Activated gamma-delta T cell treated with Interleukin-2 at 50 U/mL for 16 hours (primary cell): ENCODE measurements at regions not wholly inside any gene's neighbourhood (a gene's known extent, or its start where the extent isn't known, plus 50 kb on each side); places are given as distances from the start of the nearest gene placed in this dataset.

ENCODE experiments used
- DNase-seq: peaks from one replicate; pipeline ENCODE4 v3.0.0-alpha.2; 2020

GRCh38 chr1:229984310-229984991 is 82.6 kb upstream of the GALNT2 start:
- no peak for DNase-seq

DNA sequence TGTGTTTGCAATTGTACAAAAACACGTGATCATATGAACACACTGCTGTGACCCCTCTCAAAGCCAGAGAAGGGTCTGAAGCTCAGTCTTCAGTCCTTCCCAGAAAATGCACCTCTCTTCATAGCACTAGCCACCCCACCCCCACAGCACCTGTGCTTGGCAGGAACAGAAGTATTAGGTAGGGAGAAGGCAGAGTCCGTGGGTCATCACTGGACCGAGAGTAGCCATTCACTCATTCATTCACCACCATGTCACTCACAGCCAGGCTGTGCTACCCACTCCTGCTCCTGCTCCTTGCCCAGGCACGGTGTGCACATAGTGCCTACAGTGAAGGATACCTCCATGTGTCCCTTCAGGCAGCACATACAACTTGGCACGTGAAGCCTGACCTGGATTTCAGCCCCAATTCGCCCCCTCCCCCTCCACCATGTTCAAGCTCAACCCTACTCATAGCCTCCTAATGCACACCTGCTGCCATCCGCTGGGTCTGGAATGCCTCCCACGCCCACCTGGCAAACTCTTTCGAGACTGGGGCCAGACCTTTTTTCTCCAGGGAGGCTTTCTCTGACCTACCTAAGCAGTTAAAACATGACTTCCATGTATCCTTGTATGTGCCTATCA is 81.9 kb upstream of the GALNT2 start:
- DNase-seq: no peak

DNA sequence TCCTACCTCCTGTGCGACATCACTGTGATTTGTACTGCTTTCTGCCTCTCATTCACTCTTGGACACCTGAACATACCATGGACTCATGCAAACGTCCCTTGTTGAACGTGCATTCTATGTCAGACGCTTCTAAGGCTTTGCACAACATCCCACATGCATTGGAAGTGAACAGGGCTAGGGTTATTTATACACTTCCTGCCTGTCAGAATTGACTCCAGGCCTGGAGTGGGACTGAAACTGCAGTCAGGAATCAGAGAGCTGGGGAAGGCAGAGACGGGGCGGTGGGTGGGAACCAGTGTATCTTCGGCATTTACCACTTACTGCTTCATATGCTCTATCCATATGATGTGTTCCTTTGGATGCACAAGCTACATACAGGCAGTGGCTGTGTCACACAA is 81.4 kb upstream of the GALNT2 start:
- no peak for DNase-seq

GRCh38 chr1:229986737-229987337 is 80.2 kb upstream of the GALNT2 start:
- no peak for DNase-seq

GRCh38 chr1:229987953-229988352 is 79.1 kb upstream of the GALNT2 start:
- no peak for DNase-seq

DNA sequence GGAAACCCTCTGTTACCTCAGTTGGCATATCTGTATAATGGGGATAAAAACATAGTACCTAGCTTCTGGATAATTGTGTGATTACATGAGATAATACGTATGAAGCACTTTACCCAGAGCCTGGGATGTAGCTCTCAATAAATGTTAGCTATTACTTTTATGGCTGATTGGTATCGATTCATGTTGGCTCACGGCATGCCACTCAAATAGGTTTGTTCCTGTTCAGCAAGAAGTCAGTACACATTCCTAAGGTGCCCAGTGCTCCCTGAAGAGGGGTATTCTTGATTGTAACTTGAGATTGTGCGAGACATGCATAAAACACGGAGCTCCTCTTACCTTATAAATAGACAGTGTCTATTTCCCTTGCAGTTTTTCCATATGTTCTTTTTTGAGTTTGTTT is 78.5 kb upstream of the GALNT2 start:
- no peak for DNase-seq

GRCh38 chr1:229989591-229990248 is 77.3 kb upstream of the GALNT2 start:
- DNase-seq: no peak

GRCh38 chr1:229990326-229990725 is 76.7 kb upstream of the GALNT2 start:
- no peak for DNase-seq

GRCh38 chr1:229991104-229991513 is 75.9 kb upstream of the GALNT2 start:
- DNase-seq: no peak

DNA sequence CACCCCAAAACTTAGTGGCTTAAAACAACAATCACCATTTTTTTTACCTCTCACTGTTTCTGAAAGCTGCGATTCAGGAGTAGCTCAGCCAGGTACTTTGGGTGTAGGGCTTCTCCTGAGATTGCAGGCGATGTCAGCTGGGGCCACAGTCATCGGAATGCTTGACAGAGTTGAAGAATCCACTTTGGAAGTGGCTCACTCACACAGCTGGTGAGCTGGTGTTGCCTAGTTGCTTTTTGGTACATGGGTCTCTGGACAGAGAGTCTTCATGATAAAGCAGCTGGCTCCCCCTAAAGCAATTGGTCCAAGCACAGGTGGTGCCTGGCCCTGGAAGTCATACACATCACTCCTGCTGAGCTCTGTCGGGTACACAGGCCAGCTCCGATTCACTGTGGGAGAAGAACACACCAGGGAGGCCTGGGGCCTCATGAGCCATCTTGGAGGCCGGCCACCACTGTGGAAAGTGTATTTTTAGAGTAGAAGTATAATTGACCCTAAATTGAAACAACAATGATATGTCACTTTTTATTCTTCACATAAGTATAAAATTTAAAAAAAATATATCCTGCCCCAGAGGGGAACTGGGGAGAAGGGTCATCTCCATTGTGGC is 75.2 kb upstream of the GALNT2 start:
- no peak for DNase-seq

DNA sequence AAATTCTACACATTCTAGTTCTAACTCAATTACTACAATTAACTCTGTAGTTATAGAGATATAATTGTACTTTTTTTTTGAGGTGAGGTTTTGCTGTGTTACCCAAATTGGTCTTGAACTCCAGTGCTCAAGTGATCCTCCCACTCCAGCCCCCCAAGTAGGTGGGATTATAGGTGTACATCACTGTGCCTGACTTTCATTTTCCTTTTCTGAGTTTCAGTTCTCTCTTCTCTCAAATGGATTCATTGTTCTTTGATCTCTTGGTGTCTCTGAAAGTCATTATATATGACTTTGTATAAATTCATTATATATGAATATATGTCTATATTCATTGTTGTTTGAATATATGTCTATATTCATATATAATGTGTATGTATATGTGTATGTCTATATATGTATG is 74.0 kb upstream of the GALNT2 start:
- DNase-seq: no peak

- no peak for DNase-seq
These were observed 73.1 kb upstream of the GALNT2 start for GRCh38 chr1:229993894-229994293.

DNA sequence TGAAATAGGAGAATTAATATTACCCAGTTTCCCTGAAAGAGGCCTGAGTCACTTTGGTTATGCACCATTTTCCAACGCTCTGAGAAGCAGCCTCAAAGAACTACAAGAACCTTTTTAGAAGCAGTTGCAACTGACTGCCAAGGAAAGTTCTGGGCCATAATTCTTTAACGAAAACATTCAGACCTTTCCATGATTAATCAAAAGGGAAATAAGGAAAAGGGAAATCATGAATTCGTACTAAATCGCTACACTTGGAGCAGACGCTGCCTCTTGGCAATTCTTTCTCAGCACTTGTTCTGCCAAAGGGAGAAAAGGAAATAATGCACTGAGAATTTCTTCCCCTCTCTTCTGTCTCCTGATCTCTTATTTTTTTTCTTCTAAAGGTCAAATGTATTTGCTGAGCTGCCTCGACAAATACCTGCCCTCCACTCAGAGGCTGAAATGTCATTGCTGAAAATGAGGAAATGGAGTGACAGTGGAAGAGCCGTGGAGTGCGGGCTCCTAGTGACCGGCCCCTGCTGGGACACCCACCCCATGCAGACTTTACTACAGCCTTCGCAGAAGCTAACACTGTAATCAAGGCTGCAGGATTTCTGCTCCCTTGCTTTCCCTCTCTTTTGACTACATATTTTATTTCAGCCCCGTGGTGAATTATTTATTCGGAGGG is 67.9 kb upstream of the GALNT2 start:
- no peak for DNase-seq

GRCh38 chr1:230000493-230001184 is 66.4 kb upstream of the GALNT2 start:
- DNase-seq: no peak

DNA sequence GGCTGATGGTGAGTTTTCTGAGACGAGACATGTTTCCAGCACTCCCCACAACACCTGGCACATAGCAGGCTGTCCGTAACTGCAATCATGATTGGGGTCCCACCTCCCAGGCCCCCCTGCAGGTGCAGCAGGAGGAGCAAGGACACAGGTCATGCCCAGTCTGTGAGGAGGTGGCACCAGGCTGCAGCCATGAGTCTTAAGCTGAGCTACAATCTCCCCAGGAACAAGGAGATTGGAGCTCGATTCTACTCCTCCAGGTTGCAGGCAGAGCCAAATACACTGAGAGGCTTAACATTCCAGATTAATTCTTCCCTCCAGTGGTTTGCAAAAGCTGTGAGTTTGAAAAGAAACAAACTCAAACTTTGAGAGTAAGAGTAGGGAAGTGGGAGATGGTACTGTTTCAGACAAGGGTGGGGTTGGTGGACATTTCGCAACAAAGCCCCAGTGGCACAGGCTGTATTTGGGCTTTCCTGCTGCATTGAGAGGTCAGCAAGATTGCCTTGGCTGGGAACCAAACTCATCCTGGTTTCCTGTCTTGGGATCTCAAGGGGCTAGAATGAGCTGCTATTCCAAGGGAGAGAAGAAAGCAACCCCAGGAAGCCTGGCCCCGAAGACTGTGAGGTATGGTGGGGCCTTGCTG is 64.8 kb upstream of the GALNT2 start:
- DNase-seq: no peak

GRCh38 chr1:230003409-230003808 is 63.6 kb upstream of the GALNT2 start:
- DNase-seq: no peak

GRCh38 chr1:230005040-230005439 is 62.0 kb upstream of the GALNT2 start:
- DNase-seq: no peak

DNA sequence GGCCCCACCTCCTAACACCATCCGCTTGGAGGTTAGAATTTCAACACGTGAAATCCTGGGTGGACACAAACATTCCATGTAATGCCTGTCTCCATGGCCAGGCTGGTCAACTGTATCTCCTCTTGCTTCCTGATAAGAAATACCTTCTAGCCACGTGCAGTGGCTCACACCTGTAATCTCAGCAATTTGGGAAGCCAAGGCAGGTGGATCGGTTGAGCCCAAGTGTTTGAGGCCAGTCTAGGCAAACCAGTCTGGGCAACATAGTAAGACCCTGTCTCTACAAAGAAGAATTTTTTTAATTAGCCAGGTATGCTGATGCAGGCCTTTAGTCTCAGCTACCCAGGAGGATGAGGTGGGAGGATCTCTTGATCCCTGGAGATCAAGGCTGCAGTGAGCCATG is 58.3 kb upstream of the GALNT2 start:
- DNase-seq: no peak

DNA sequence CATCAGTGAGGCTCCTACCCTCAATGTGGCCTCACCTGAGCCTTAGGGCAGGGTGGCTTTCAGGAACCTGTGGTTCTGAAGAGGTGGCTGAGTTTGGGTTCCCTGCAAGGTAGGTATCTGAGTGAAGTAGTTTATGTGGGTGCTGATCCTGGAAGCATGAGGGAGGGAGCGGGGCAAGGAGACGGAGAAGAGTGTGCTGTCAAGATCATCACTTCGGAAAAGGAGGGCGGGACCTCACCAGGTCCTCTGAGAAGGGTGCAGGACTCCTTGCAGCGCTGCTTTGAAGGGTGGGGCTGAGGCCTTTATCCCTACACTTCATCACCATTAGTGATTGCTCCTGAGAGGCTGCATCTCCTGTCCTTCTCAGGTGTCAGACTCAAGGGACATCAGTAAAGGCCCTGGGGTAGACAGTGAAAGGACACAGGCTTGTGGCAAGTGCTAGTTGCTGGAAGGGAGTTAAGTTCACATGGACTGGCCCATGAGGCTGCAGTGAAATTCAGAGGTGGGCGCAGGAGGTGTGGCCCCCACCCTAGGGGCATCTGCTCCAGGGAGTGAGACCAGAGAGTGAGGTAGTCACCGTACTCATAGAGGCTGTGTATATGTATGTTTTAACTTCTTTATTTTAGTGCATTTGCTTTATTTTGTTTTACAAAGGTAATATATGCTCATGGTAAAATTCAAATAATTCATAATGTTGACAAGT is 57.3 kb upstream of the GALNT2 start:
- DNase-seq: no peak

DNA sequence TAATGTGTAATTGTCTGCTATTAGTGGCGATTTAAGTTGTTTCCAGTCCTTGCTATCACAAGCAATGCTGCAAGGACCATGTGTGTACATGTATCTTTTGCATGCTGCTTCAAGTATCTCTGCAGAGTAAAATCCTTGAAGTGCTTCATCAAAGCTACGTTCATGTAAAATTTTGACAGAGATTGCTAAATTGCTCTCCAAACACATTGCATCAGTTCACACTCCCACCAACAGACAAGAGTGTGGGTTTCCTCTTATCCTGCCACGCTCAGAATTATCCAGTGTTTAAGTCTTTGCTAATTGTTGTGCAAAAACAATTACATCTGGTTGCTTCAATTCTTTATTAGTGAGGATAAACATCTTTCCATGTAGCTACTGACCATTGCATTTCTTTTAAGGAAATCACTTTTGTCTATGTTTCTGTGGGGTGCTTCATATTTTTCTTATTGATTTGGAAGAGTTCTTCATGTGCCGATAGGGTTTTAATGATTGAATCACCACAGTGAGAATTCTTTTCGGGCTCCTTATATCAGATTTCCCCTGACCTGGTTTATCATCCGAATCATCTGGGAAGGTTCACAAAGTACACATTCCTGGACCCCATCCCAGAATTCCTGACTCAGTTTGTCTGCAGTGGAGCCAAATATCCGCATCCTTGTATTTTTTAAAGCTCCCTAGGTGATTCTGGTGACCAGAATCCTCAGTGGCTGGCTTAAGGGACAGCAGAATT is 56.3 kb upstream of the GALNT2 start:
- no peak for DNase-seq
